Smooth muscle cell (in vitro differentiated cells): ENCODE measurements at regions not wholly inside any gene's neighbourhood (a gene's known extent, or its start where the extent isn't known, plus 50 kb on each side); places are given as distances from the start of the nearest gene placed in this dataset.

Experiments used
- DNase-seq: peaks from one replicate; lab custom pipeline; 2025; ENCODE audit not compliant: unreplicated experiment; lab: John Stamatoyannopoulos, UW
- H2AFZ ChIP-seq: fragments of 200-600 bp; sonication (generic); 2 replicates; pipeline ENCODE4 v1.6.0; 2016; ENCODE audit warnings: antibody characterized with exemption, low read depth, mild to moderate bottlenecking
- H3F3A ChIP-seq: fragments of 200-600 bp; sonication (generic); 2 replicates; pipeline ENCODE4 v1.6.0; 2017; ENCODE audit warnings: antibody characterized with exemption, low read depth
- H3K27ac ChIP-seq: fragments of 200-600 bp; sonication (generic); 2 replicates; pipeline ENCODE4 v1.5.1; 2016; ENCODE audit warnings: low read depth, mild to moderate bottlenecking
- H3K27me3 ChIP-seq: fragments of 200-600 bp; sonication (generic); 2 replicates; pipeline ENCODE4 v1.6.1; 2016; ENCODE audit warnings: low read depth, mild to moderate bottlenecking
- H3K36me3 ChIP-seq: fragments of 200-600 bp; sonication (generic); 2 replicates; pipeline ENCODE4 v1.5.1; 2016; ENCODE audit warnings: low read depth
- H3K4me1 ChIP-seq: fragments of 200-600 bp; sonication (generic); 2 replicates; pipeline ENCODE4 v1.5.1; 2016; ENCODE audit warnings: low read depth
- H3K4me2 ChIP-seq: fragments of 200-600 bp; sonication (generic); 2 replicates; pipeline ENCODE4 v1.6.0; 2016; ENCODE audit warnings: mild to moderate bottlenecking
- H3K4me3 ChIP-seq: fragments of 200-600 bp; sonication (generic); 2 replicates; pipeline ENCODE4 v1.5.1; 2016; ENCODE audit warnings: mild to moderate bottlenecking
- H3K79me2 ChIP-seq: fragments of 200-600 bp; sonication (generic); 2 replicates; pipeline ENCODE4 v1.6.0; 2016; ENCODE audit warnings: low read depth, mild to moderate bottlenecking
- H3K9ac ChIP-seq: fragments of 200-600 bp; sonication (generic); 2 replicates; pipeline ENCODE4 v1.6.0; 2016; ENCODE audit warnings: low read depth
- H3K9me3 ChIP-seq: fragments of 200-600 bp; sonication (generic); replicated peaks from 2 replicates; pipeline ENCODE4 v1.5.1; 2016; ENCODE audit warnings: low read depth
- H4K20me1 ChIP-seq: fragments of 200-600 bp; sonication (generic); 2 replicates; pipeline ENCODE4 v1.6.0; 2016; ENCODE audit warnings: low read depth
- WGBS: methylation state at CpG from one replicate; pipeline ENCODE4 v1.1.7; 2016; ENCODE audit warnings: low lambda C conversion rate; 5-methylcytosine and 5-hydroxymethylcytosine counted together
- TF ChIP-seq, protein P1 (sequence below): fragments of 200-600 bp; sonication (generic); IDR thresholded peaks from 2 replicates; pipeline ENCODE4 v1.5.1; 2017; ENCODE audit warnings: borderline replicate concordance, mild to moderate bottlenecking, antibody characterized with exemption; ENCODE audit not compliant: insufficient read depth, poor library complexity, severe bottlenecking

- no peak overlapping the region for H3K4me2 ChIP-seq
- no peaks in the 10 kb centered on the region for H3K9me3 ChIP-seq
- no peaks in the 10 kb centered on the region for H3K79me2 ChIP-seq
- WGBS: 76% methylated on average over 9 of the region's 9 CpGs
- H2AFZ ChIP-seq: no peak overlapping the region
- peaks cover 16% of the 10 kb centered on the region for H3K27me3 ChIP-seq
- no peak overlapping the region for H3K9ac ChIP-seq
- H3K4me3 ChIP-seq: no peak overlapping the region
- H3K27ac ChIP-seq: no peak overlapping the region
- DNase-seq: no peak
- TF ChIP-seq, protein P1, sequence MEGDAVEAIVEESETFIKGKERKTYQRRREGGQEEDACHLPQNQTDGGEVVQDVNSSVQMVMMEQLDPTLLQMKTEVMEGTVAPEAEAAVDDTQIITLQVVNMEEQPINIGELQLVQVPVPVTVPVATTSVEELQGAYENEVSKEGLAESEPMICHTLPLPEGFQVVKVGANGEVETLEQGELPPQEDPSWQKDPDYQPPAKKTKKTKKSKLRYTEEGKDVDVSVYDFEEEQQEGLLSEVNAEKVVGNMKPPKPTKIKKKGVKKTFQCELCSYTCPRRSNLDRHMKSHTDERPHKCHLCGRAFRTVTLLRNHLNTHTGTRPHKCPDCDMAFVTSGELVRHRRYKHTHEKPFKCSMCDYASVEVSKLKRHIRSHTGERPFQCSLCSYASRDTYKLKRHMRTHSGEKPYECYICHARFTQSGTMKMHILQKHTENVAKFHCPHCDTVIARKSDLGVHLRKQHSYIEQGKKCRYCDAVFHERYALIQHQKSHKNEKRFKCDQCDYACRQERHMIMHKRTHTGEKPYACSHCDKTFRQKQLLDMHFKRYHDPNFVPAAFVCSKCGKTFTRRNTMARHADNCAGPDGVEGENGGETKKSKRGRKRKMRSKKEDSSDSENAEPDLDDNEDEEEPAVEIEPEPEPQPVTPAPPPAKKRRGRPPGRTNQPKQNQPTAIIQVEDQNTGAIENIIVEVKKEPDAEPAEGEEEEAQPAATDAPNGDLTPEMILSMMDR: no peak
- no peaks in the 10 kb centered on the region for H3K4me1 ChIP-seq
- no peaks in the 10 kb centered on the region for H3F3A ChIP-seq
- H3K36me3 ChIP-seq: no peaks in the 10 kb centered on the region
- H4K20me1 ChIP-seq: no peaks in the 10 kb centered on the region
Measured at GRCh38 chr3:10762611-10763247, 53.3 kb upstream of the SLC6A11 start.

- no peaks in the 10 kb centered on the region for H4K20me1 ChIP-seq
- H3K4me1 ChIP-seq: no peaks in the 10 kb centered on the region
- no peak overlapping the region for H3K4me3 ChIP-seq
- H3K4me2 ChIP-seq: no peak overlapping the region
- H3K27ac ChIP-seq: no peak overlapping the region
- TF ChIP-seq, protein P1: no peak
- no peaks in the 10 kb centered on the region for H3F3A ChIP-seq
- H3K79me2 ChIP-seq: no peaks in the 10 kb centered on the region
- DNase-seq: no peak
- H3K9me3 ChIP-seq: no peaks in the 10 kb centered on the region
- H3K27me3 ChIP-seq: peaks cover 16% of the 10 kb centered on the region
- WGBS: 90% methylated on average over 9 of the region's 9 CpGs
- no peak overlapping the region for H3K9ac ChIP-seq
- H3K36me3 ChIP-seq: no peaks in the 10 kb centered on the region
- H2AFZ ChIP-seq: no peak overlapping the region
Measured at GRCh38 chr3:10763248-10763620, 52.8 kb upstream of the SLC6A11 start.

GRCh38 chr3:10763817-10764258, 52.2 kb upstream of the SLC6A11 start:
- Histone ChIP-seq H3K9me3 (no peaks in the 10 kb centered on the region), H3K27me3 (peaks cover 16% of the 10 kb centered on the region), H3K4me2 (no peak overlapping the region), H2AFZ (no peak overlapping the region), H3K4me3 (no peak overlapping the region), H3K4me1 (no peaks in the 10 kb centered on the region), H3K36me3 (no peaks in the 10 kb centered on the region), H3F3A (no peaks in the 10 kb centered on the region), H4K20me1 (no peaks in the 10 kb centered on the region), H3K9ac (no peak overlapping the region), H3K79me2 (no peaks in the 10 kb centered on the region), H3K27ac (no peak overlapping the region)
- no peak for DNase-seq
- WGBS: 89% methylated on average over 10 of the region's 10 CpGs
- TF ChIP-seq, protein P1: no peak

DNA sequence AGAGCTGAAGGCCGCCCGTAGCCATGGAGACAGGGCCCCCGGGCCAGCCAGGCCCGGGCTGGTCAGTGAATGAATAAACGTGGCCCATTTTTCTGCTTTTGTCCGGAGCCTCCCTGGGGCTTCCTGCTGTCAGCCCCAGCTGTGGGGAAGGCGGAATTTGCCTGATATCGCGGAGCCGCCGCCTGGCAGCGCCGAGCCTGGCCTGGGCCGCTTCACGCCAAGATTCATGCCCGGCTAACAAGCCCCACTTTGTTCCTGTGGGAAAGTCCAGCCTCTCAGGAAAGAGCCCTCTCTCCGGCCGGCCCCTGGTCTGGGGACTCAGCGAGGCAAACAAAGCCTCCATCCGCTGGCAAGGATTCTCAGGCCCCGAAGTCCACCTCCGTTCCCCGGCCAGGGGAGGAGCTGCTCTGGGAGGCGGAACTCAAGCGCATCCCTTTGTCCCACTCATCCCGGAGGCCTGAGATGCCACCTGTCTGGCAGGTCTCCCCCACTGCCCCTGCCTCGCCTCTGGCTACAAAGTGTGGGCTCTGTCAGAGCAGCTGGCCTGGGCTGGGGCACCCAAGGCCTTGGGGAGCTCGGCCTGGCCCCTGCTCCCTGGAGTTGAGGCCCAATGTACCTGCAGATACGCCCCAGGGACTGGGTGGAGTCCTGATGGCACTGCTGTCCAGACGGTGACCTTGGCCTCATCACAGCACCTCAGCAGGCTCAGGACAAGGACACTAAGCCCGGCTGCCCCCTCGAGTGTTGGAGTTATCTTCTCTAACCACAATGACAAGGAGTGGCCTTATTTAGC, 51.6 kb upstream of the SLC6A11 start:
- H3K9ac ChIP-seq: no peak overlapping the region
- H3K4me2 ChIP-seq: no peak overlapping the region
- H4K20me1 ChIP-seq: no peaks in the 10 kb centered on the region
- no peak for DNase-seq
- H3K27ac ChIP-seq: no peak overlapping the region
- H3K27me3 ChIP-seq: peaks cover 16% of the 10 kb centered on the region
- no peaks in the 10 kb centered on the region for H3F3A ChIP-seq
- TF ChIP-seq, protein P1: no peak
- no peaks in the 10 kb centered on the region for H3K79me2 ChIP-seq
- no peak overlapping the region for H2AFZ ChIP-seq
- H3K4me3 ChIP-seq: no peak overlapping the region
- no peaks in the 10 kb centered on the region for H3K4me1 ChIP-seq
- no peaks in the 10 kb centered on the region for H3K36me3 ChIP-seq
- 84% methylated on average over 32 of the region's 32 CpGs for WGBS
- no peaks in the 10 kb centered on the region for H3K9me3 ChIP-seq
